Activated CD8-positive, alpha-beta memory T cell treated with anti-CD3 and anti-CD28 coated beads, Interleukin-2, amount 10 ng/mL, durations not matched to agents 7 days and 5 days (primary cell): ENCODE measurements at regions not wholly inside any gene's neighbourhood (a gene's known extent, or its start where the extent isn't known, plus 50 kb on each side); places are given as distances from the start of the nearest gene placed in this dataset.
A peak's percentile ranks its signal among the peaks of the same experiment; 100 is the strongest.
"Not testable (repeated sequence)": the region's sequence is repeated elsewhere in the genome, so short reads cannot be mapped to it uniquely, and the experiment has no call there.

Experiments used
- ATAC-seq: fragments of 150-1000 bp; cut with Tn5 transposase; one replicate; pipeline ENCODE4 v1.10.0; 2021; ENCODE audit warnings: moderate library complexity
- CTCF ChIA-PET: fragments of 350-600 bp; sonication (Branson Sonifier 250); formaldehyde crosslinking; loops from one replicate; lab custom pipeline; 2021; ENCODE audit warnings: antibody characterized with exemption; lab: Charles Lee
- DNase-seq: peaks from one replicate; pipeline ENCODE4 v3.0.0-alpha.2; 2020
- H3K27ac Mint-ChIP-seq: one replicate; pipeline ENCODE4 v1.8.0; 2021; ENCODE audit warnings: mild to moderate bottlenecking, mixed read lengths
- H3K27me3 Mint-ChIP-seq: one replicate; pipeline ENCODE4 v1.8.0; 2021; ENCODE audit warnings: mixed read lengths
- H3K36me3 Mint-ChIP-seq: one replicate; pipeline ENCODE4 v1.8.0; 2021; ENCODE audit warnings: mild to moderate bottlenecking, mixed read lengths
- H3K4me1 Mint-ChIP-seq: one replicate; pipeline ENCODE4 v1.8.0; 2021; ENCODE audit warnings: mixed read lengths
- H3K4me3 Mint-ChIP-seq: one replicate; pipeline ENCODE4 v1.8.0; 2021; ENCODE audit warnings: mild to moderate bottlenecking, moderate library complexity, mixed read lengths
- H3K9me3 Mint-ChIP-seq: one replicate; pipeline ENCODE4 v1.8.0; 2022; ENCODE audit warnings: low read depth, mixed read lengths

DNA sequence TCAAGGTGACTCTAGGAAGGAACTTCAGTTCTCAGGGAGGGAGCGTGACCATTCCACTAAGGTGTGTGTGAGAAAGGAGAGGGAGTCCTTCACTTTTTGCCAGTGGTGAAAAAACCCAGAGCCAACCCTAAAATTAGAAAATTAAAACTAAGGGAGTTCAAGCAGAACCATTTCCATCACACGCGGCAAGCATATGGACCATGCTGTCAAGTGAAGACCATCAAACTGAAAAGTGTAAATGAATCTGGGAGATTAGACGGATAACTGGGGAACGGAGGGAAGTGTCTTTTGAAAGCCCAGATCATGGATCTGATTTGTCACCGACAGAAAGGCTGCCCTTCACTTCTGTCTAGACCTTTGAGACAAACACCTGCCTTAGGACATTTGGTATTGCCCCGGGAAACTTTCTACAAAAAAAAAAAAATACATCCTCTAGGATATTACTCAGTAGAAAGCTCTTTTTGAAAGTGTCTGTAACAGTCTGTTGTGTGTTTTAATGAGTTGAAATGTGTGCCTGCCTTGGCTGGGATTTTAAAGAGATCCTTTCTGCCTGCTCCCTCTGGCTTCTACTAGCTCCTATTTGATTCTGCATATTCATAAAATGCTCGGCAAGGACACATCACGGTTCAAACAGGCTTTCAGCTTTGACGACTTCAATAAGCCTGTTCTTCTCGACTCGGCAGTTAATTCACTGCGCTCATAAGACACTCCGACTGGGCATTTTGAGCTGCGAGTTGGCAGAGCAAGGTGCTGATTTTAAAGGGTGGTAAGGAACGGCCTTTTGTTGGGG lies 81.4 kb upstream of the ERCC4 start:
- Mint-ChIP-seq H3K27ac (no peak overlapping the region), H3K27me3 (peaks cover 3% of the 10 kb centered on the region), H3K9me3 (no peaks in the 10 kb centered on the region), H3K36me3 (no peaks in the 10 kb centered on the region), H3K4me1 (no peaks in the 10 kb centered on the region), H3K4me3 (no peak overlapping the region)
- no peak for ATAC-seq
- CTCF ChIA-PET: no interaction called here
- DNase-seq: no peak

DNA sequence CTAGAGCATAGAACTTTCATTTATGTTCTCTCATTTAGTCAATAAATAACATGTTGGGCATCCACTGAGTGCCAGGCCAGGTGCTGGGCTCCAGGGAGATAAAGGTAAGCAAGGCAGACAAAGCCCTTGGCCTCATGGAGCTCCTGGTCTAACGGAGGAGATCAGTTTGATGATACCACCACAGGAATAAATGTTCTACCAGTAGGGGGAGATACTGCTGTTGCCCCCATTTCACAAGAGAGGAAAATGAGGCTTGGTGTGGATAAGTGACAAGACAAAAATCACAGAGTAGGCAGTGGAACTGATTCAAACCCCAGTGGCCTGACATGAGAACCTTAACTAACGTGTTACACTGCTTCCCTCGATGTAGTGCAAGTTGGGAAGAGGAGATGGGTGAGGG lies 80.4 kb upstream of the ERCC4 start:
- no peak for ATAC-seq
- DNase-seq: no peak
- no peaks in the 10 kb centered on the region for H3K27me3 Mint-ChIP-seq
- H3K4me1 Mint-ChIP-seq: no peaks in the 10 kb centered on the region
- no peak overlapping the region for H3K4me3 Mint-ChIP-seq
- CTCF ChIA-PET: no interaction called here
- no peaks in the 10 kb centered on the region for H3K9me3 Mint-ChIP-seq
- H3K36me3 Mint-ChIP-seq: no peaks in the 10 kb centered on the region
- H3K27ac Mint-ChIP-seq: no peak overlapping the region

DNA sequence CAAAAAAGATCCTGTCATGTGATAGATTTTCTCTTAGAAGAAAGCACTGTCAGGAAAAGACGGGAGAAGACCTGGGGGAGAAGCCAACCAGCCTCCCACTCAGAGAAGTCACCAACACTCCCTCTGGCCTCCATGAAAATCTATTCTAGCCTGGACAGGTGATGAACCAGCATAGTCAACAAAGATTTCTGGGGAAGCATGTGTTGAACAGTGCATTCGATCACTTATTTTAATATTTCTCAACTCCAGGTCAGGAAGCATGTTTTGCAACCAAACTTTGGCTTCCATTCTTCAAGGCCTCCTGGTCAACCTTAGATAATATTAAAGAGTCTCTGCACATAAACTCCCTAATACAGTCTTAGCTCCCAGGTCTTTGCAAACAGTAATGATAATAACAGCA lies 74.7 kb upstream of the ERCC4 start:
- CTCF ChIA-PET: no interaction called here
- ATAC-seq: no peak
- H3K27me3 Mint-ChIP-seq: no peaks in the 10 kb centered on the region
- H3K9me3 Mint-ChIP-seq: no peaks in the 10 kb centered on the region
- DNase-seq: no peak
- no peak overlapping the region for H3K27ac Mint-ChIP-seq
- no peaks in the 10 kb centered on the region for H3K4me1 Mint-ChIP-seq
- H3K36me3 Mint-ChIP-seq: no peaks in the 10 kb centered on the region
- H3K4me3 Mint-ChIP-seq: no peak overlapping the region

DNA sequence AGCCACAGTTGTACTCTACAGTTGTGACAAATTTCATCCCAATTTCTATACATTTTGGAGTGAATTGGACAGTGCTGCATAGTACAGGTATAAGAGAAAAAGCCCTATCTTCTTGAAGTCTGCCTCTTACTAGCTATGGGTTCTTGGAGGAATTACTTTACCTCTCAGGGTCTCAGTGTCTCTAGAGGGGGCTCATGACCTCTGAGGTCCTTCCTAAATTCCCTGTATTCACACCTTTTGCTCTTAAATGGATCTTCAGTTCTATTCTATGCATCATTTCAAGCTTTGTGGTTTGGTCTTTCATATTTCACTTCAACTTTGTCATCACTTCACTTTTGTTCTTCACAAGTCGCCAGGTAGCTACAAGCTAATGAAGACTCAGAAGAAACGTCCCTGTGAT lies 71.2 kb upstream of the ERCC4 start:
- no peak for DNase-seq
- no peaks in the 10 kb centered on the region for H3K4me1 Mint-ChIP-seq
- no peak for ATAC-seq
- H3K9me3 Mint-ChIP-seq: peaks cover 2% of the 10 kb centered on the region
- H3K36me3 Mint-ChIP-seq: no peaks in the 10 kb centered on the region
- no peak overlapping the region for H3K4me3 Mint-ChIP-seq
- no peak overlapping the region for H3K27ac Mint-ChIP-seq
- H3K27me3 Mint-ChIP-seq: no peaks in the 10 kb centered on the region
- CTCF ChIA-PET: no interaction called here

DNA sequence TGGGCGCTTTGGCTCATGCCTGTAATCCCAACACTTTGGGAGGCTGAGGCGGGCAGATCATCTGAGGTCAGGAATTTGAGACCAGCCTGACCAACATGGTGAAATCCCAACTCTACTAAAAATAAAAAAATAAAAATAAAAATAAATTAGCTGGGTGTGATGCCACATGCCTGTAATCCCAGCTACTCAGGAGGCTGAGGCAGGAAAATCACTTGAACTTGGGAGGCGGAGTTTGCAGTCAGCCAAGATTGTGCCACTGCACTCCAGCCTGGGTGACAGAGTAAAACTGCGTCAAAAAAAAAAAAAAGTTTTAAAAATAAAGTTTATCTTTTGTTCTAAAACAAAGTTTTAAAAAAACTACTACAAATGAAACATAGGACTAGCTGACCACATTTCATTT lies 69.8 kb upstream of the ERCC4 start:
- H3K27ac Mint-ChIP-seq, H3K27me3 Mint-ChIP-seq, DNase-seq, CTCF ChIA-PET, H3K9me3 Mint-ChIP-seq, H3K36me3 Mint-ChIP-seq, H3K4me3 Mint-ChIP-seq, ATAC-seq, H3K4me1 Mint-ChIP-seq: not testable (repeated sequence)

DNA sequence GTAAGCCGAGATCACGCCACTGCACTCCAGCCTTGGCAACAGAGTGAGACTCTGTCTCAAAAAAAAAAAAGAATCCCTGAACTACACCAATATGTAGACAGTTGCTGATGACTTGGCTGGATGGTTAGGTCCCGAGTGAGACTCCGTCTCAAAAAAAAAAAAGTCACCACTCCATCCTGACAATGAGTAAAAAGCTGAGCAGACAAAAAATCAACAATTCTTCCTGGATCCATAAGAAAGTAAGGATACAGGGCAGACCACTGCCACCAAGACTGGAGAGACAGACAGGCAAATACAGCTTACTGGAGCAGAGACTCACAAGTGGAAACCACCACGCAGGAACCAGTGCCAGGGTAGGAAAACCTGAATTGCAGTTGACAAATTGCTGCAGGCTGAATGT lies 67.1 kb upstream of the ERCC4 start:
- H3K27me3 Mint-ChIP-seq: no peaks in the 10 kb centered on the region
- H3K9me3 Mint-ChIP-seq: peaks cover 2% of the 10 kb centered on the region
- no peak overlapping the region for H3K4me3 Mint-ChIP-seq
- no peaks in the 10 kb centered on the region for H3K36me3 Mint-ChIP-seq
- no peaks in the 10 kb centered on the region for H3K4me1 Mint-ChIP-seq
- CTCF ChIA-PET: no interaction called here
- ATAC-seq (no peak), DNase-seq (no peak)
- H3K27ac Mint-ChIP-seq: no peak overlapping the region

DNA sequence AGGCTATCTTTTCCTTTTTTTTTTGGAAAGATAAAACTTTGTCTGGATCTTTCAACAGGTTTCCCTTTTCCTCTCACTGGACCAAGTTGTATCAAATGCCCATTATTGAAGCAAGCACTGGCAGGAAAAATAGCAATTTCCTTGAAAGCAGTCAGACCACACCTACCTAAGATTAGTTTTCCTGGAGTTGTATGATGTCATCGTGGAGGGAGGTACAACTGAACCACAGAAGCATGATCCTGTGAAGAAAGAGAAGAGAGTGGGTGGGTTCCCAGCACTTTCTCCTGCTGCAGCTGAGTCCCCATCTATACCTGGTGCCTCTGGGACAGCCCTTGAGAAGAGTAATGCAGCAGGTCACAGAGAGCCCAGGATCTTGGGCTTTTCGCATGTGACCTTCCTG lies 63.6 kb upstream of the ERCC4 start:
- DNase-seq (no peak), ATAC-seq (no peak)
- H3K4me3 Mint-ChIP-seq: no peak overlapping the region
- no peak overlapping the region for H3K27ac Mint-ChIP-seq
- H3K36me3 Mint-ChIP-seq: no peaks in the 10 kb centered on the region
- H3K4me1 Mint-ChIP-seq: no peaks in the 10 kb centered on the region
- peaks cover 1% of the 10 kb centered on the region for H3K9me3 Mint-ChIP-seq
- no peaks in the 10 kb centered on the region for H3K27me3 Mint-ChIP-seq
- CTCF ChIA-PET: no interaction called here

DNA sequence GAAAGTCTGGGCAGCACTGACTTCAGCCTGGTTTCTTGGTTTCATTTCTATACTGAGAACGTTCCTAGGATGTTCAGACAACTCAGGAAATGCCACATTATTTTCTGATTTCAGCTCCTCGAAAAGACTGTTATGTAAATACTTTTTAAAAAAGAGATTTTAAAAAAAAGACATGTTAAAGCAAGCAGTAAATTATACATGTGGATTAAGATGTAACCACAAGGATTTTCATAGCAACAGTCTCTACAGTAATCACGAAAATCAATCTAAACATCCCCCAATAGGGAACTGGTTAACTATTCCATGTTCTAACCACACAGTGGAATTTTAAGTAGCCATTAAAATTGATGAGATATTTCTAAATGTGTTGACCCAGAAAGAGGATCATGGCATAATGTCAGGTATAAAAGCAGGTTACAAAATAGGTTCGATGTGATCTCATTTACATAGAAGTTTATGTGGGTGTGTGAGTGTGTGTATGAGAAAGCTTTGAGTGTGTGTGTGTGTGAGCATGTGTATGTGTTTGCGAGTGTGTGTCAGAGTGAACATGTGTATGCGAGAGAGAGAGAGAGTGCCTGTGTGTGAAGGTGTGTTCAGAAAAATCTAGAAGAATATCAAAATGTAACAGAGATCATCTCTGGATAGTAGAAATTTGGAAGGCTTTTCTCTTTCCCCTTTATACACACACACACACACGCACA lies 63.0 kb upstream of the ERCC4 start:
- CTCF ChIA-PET: no interaction called here
- Mint-ChIP-seq H3K4me3 (no peak overlapping the region), H3K27ac (no peak overlapping the region), H3K9me3 (no peaks in the 10 kb centered on the region), H3K27me3 (no peaks in the 10 kb centered on the region), H3K36me3 (no peaks in the 10 kb centered on the region), H3K4me1 (no peaks in the 10 kb centered on the region)
- ATAC-seq (no peak), DNase-seq (no peak)

DNA sequence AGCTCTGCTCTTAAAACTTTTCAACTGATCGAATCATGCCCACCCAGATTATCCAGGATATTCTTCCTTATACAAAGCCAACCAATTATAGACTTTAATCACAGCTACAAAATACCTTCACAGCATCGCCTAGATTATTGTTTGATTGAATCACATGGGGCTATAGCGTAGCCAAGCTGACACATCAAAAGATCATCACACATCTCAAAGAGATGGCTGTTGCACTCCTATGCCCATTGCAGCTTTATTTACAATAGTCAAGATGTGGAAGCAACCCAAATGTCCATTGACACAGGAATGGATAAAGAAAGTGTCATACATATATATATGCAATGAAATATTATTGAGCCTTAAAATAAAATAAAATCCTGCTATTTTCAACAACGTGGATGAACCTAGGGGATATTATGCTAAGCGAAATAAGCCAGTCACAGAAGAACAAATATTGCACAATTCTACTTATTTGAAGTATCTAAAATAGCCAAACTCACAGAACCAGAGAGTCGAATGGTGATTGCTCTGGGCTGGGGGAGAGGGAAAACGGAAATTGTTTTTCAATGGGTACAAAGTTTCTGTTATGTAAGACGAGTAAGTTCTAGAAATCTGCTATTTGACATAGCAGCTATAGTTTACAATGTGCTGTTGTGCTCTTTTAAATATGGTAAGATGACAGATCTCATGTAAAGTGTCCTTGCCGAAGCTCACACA lies 60.9 kb upstream of the ERCC4 start:
- Mint-ChIP-seq H3K27me3 (no peaks in the 10 kb centered on the region), H3K9me3 (peaks cover 2% of the 10 kb centered on the region), H3K4me3 (no peak overlapping the region), H3K27ac (no peak overlapping the region), H3K36me3 (no peaks in the 10 kb centered on the region), H3K4me1 (no peaks in the 10 kb centered on the region)
- ATAC-seq (no peak), DNase-seq (no peak)
- CTCF ChIA-PET: no interaction called here

DNA sequence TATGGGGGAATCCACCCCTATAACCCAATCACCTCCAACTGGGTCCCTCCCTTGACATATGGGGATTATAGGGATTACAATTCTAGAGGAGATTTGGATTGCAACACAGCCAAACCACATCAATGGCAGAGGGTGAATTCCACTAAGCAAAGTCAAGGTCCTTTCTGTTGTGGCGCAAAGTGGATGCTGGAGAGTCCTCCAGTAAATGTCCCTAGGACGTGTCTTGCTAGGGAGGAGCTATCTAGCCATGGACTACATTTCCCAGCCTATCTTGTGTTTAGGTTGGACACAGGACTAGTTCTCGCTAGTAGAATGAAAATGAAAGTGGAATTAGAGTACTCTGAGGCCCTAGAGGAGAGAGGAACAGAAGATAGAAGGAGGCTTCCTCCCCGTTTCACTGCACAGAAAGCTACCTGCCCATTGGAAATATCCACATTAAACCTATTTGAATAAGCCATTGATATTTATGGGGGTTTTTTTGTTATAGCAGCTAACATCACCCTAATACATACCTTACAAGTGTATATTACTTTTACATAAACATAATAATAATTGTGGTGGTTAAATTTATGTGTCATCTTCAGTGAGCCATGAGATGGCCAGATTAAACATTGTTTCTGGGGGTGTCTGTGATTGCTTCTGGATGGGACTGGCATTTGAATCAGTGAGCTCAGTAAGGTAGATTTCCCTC lies 56.7 kb upstream of the ERCC4 start:
- CTCF ChIA-PET: no interaction called here
- Mint-ChIP-seq H3K9me3 (peaks cover 2% of the 10 kb centered on the region), H3K4me3 (no peak overlapping the region), H3K4me1 (no peaks in the 10 kb centered on the region), H3K36me3 (no peaks in the 10 kb centered on the region), H3K27ac (no peak overlapping the region), H3K27me3 (peaks cover 5% of the 10 kb centered on the region)
- ATAC-seq (no peak), DNase-seq (no peak)

DNA sequence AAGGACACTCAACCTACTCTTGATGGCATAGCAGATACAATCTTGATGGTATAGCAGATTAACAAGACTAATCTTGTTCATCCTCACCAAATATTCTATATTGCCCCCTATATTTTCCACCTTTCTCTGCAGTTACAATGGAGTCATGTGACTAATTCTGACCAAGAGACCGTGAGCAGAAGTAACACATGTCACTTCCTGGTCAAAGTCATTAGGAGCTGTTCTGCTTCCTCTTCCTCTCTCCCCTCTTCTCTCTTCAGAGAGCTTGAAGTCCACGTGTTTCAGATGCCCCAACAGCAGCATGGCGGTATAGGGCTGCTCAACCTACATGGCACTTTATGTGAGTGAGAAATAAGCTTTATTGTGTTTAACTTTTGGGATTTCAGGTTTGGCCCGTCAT lies 55.3 kb upstream of the ERCC4 start:
- H3K4me3 Mint-ChIP-seq: no peak overlapping the region
- H3K4me1 Mint-ChIP-seq: no peaks in the 10 kb centered on the region
- ATAC-seq (no peak), DNase-seq (no peak)
- H3K27ac Mint-ChIP-seq: no peak overlapping the region
- CTCF ChIA-PET: interaction anchor here (0.7 to 2.2 kb wide), 2 partner anchors 55 to 94 kb away, joined by 4 to 10 read pairs; partner anchors contain the start of gene ERCC4
- H3K36me3 Mint-ChIP-seq: no peaks in the 10 kb centered on the region
- peaks cover 7% of the 10 kb centered on the region for H3K27me3 Mint-ChIP-seq
- H3K9me3 Mint-ChIP-seq: peaks cover 2% of the 10 kb centered on the region

DNA sequence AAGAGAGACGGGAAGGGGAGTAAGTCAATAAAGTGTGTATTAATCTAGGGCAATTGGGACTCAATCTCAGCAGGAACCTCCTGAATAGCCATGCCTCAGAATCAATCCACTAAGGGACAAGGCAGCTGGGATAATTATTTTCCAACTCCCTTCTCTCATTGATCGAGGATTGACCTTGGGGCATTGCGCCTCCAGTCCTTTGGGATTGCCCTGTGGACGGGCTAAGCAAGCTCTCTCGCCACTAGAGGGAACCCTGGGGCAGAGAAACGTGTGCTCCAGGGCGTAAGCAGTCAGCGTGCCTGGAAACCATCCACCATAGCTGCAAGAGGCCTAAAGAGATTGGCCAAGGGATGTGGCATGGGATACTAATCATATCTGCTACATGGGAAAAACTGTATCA lies 53.9 kb upstream of the ERCC4 start:
- peak; percentile 58 for ATAC-seq

More for the DNA sequence above, 53.9 kb upstream of the ERCC4 start:
- Mint-ChIP-seq H3K27me3 (peaks cover 11% of the 10 kb centered on the region), H3K36me3 (no peaks in the 10 kb centered on the region), H3K9me3 (peaks cover 2% of the 10 kb centered on the region), H3K4me1 (no peaks in the 10 kb centered on the region), H3K4me3 (no peak overlapping the region), H3K27ac (no peak overlapping the region)
- CTCF ChIA-PET: interaction anchor here (0.8 to 2.2 kb wide), 4 partner anchors 13 to 53 kb away, joined by 3 to 10 read pairs (median 4); partner anchors contain the start of gene ERCC4
- DNase-seq: peak; percentile 63
